ENCODE measurements at regions not wholly inside any gene's neighbourhood (a gene's known extent, or its start where the extent isn't known, plus 50 kb on each side); places are given as distances from the start of the nearest gene placed in this dataset.

DNA sequence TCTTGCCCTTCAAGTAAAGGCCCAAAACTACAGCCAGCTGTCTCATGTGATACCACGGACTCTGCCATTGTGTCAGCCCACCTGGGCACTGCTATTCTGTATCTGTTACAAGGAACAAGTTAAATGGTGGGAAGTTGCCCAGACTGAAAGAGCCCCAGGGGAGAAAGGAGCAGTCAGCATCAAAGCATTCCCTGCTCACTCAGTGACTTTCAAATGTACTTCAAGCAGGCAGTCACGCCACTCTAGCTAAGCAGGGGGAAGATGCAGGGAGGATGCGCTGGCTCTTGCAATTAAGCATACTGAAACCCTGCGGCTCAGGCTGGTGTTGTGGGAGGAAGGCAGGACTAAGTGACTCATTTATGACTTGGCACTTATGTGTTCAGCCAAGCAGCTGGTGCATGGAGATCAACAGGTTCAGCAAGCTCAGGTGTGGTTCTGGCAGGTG, 1249.6 kb downstream of the TYW1 start:
- Histone ChIP-seq H3K4me3 (no peak overlapping the region), H3K36me3 (no peaks in the 10 kb centered on the region), H3K27me3 (no peaks in the 10 kb centered on the region), H3K27ac (peak overlapping the region in 1 of 4 donors; percentile 10), H3K9me3 (peaks cover 0 to 4% (median 0%) of the 10 kb centered on the region in 3 donors), H3K4me1 (no peaks in the 10 kb centered on the region)
- TF ChIP-seq POLR2A (IDR thresholded peaks at IDR 0.05), result no peak
- TF ChIP-seq, protein P1, sequence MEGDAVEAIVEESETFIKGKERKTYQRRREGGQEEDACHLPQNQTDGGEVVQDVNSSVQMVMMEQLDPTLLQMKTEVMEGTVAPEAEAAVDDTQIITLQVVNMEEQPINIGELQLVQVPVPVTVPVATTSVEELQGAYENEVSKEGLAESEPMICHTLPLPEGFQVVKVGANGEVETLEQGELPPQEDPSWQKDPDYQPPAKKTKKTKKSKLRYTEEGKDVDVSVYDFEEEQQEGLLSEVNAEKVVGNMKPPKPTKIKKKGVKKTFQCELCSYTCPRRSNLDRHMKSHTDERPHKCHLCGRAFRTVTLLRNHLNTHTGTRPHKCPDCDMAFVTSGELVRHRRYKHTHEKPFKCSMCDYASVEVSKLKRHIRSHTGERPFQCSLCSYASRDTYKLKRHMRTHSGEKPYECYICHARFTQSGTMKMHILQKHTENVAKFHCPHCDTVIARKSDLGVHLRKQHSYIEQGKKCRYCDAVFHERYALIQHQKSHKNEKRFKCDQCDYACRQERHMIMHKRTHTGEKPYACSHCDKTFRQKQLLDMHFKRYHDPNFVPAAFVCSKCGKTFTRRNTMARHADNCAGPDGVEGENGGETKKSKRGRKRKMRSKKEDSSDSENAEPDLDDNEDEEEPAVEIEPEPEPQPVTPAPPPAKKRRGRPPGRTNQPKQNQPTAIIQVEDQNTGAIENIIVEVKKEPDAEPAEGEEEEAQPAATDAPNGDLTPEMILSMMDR (IDR thresholded peaks at IDR 0.05), result no peak
- no peak for TF ChIP-seq EP300 (IDR thresholded peaks at IDR 0.05)
- no peak for TF ChIP-seq POLR2AphosphoS5 (IDR thresholded peaks at IDR 0.05)
- no peak for ATAC-seq
- 60 to 90% methylated on average over 1 to 2 of the region's 4 CpGs for WGBS, 2 donors (ENCODE audit: low coverage in 1 of 2)

DNA sequence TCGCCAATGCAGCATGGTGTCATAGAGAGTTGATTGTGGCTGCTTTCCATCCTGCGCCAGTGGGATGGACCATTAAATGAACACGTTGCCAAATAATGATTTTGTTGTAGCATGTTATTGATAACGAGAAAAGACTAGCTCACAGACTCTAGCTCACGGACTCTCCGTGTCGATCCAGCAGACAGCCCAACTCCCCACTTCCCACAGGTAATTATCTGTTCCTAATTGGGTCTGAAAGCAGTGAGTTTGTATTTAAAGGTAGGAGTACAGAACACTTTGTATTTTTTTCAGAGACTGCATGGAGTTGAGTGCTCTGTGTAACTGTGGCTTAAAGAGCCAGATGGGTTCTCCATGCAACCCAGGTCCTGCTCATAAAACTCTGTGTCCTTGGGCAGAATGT, 1250.5 kb downstream of the TYW1 start:
- no peak for ATAC-seq
- no peak for TF ChIP-seq POLR2A (IDR thresholded peaks at IDR 0.05)
- TF ChIP-seq EP300 (IDR thresholded peaks at IDR 0.05), result no peak
- TF ChIP-seq, protein P1 (IDR thresholded peaks at IDR 0.05), result no peak
- no peak for TF ChIP-seq POLR2AphosphoS5 (IDR thresholded peaks at IDR 0.05)
- H3K27ac ChIP-seq, result no peak overlapping the region
- H3K4me1 ChIP-seq, result no peaks in the 10 kb centered on the region
- H3K36me3 ChIP-seq, result no peaks in the 10 kb centered on the region
- 80 to 96% methylated on average over 5 to 7 of the region's 7 CpGs for WGBS, 2 donors (ENCODE audit: low coverage in 1 of 2)
- no peaks in the 10 kb centered on the region for H3K9me3 ChIP-seq
- no peak overlapping the region for H3K4me3 ChIP-seq
- H3K27me3 ChIP-seq, result no peaks in the 10 kb centered on the region

DNA sequence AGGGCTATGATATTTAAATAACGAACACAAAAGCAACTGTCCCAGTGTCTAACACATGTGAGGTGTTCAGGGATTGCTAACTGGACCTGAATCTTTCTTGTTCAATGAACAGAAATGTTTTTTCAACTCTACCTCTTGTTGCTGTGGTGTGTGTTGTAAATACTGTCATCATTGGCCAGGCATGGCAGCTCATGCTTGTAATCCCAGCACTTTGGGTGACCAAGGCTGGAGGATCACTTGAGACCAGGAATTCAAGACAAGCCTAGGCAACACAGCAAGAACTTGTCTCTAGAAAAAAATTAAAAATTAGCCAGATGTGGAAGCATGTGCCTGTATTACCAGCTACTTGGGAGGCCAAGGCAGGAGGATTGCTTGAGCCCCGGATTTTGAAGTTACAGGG, 1250.9 kb downstream of the TYW1 start:
- TF ChIP-seq POLR2A (IDR thresholded peaks at IDR 0.05) (no peak), POLR2AphosphoS5 (IDR thresholded peaks at IDR 0.05) (no peak), EP300 (IDR thresholded peaks at IDR 0.05) (no peak)
- TF ChIP-seq, protein P1 (IDR thresholded peaks at IDR 0.05), result no peak
- H3K9me3 ChIP-seq, result no peaks in the 10 kb centered on the region
- WGBS, 2 donors (ENCODE audit: low coverage in 1 of 2), result 50 to 94% methylated on average over 2 of the region's 2 CpGs
- H3K27ac ChIP-seq, result no peak overlapping the region
- H3K4me3 ChIP-seq, result no peak overlapping the region
- H3K36me3 ChIP-seq, result no peaks in the 10 kb centered on the region
- ATAC-seq, result no peak
- no peaks in the 10 kb centered on the region for H3K4me1 ChIP-seq
- no peaks in the 10 kb centered on the region for H3K27me3 ChIP-seq

DNA sequence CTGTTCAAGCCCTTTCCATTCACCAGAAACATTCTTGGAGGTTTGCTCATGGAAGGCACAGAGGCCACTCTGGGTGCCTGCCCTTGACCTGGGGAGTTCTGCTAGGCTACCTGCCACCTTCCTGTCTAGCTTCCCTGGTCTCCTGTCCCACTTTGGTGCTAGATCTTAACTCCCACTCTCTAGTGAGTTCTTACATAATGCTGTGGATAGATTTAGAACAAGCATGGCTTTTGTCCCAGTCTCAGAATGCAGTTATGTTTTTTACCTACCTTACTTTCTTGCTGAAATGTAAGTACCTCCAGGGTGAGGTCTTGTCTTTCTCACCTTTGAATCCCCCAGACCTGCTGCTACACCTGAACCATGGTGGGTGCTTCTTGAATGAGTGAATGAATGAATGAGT, 1252.3 kb downstream of the TYW1 start:
- Histone ChIP-seq H3K27ac (no peak overlapping the region), H3K27me3 (no peaks in the 10 kb centered on the region), H3K36me3 (no peaks in the 10 kb centered on the region), H3K9me3 (no peaks in the 10 kb centered on the region), H3K4me3 (no peak overlapping the region), H3K4me1 (no peaks in the 10 kb centered on the region)
- TF ChIP-seq POLR2AphosphoS5 (IDR thresholded peaks at IDR 0.05), result no peak
- TF ChIP-seq POLR2A (IDR thresholded peaks at IDR 0.05), result no peak
- TF ChIP-seq EP300 (IDR thresholded peaks at IDR 0.05), result no peak
- TF ChIP-seq, protein P1 (IDR thresholded peaks at IDR 0.05), result no peak
- ATAC-seq, result no peak

DNA sequence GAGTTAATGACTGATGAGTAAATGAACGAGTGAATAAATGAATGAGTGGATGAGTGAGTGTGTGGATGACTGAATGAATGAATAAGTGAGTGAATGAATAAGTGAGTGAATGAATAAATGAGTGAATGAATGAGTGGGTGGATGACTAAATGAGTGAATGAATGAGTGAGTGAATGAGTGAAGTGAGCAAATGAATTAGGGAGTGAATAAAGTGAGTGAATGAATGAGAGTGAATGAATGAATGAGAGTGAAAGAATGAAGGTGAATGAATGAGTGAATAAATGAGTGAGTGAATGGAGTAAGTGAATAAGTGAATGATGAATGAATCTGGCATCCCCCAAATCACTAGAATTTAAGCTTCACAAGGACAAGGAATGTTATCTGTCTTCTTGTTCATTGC, 1253.0 kb downstream of the TYW1 start:
- no peak for ATAC-seq
- H3K27me3 ChIP-seq, result no peaks in the 10 kb centered on the region
- no peak overlapping the region for H3K4me3 ChIP-seq
- no peak overlapping the region for H3K27ac ChIP-seq
- H3K36me3 ChIP-seq, result no peaks in the 10 kb centered on the region
- no peaks in the 10 kb centered on the region for H3K4me1 ChIP-seq
- TF ChIP-seq POLR2AphosphoS5 (IDR thresholded peaks at IDR 0.05), result no peak
- TF ChIP-seq POLR2A (IDR thresholded peaks at IDR 0.05), result no peak
- no peak for TF ChIP-seq EP300 (IDR thresholded peaks at IDR 0.05)
- TF ChIP-seq, protein P1 (IDR thresholded peaks at IDR 0.05), result no peak
- no peaks in the 10 kb centered on the region for H3K9me3 ChIP-seq
- WGBS, 2 donors (ENCODE audit: low coverage in 1 of 2), result 64 to 90% methylated on average over 1 of the region's 1 CpG

All from gastroesophageal sphincter (tissue), 4 donors.